ENCODE measurements at regions not wholly inside any gene's neighbourhood (a gene's known extent, or its start where the extent isn't known, plus 50 kb on each side); places are given as distances from the start of the nearest gene placed in this dataset.

DNA sequence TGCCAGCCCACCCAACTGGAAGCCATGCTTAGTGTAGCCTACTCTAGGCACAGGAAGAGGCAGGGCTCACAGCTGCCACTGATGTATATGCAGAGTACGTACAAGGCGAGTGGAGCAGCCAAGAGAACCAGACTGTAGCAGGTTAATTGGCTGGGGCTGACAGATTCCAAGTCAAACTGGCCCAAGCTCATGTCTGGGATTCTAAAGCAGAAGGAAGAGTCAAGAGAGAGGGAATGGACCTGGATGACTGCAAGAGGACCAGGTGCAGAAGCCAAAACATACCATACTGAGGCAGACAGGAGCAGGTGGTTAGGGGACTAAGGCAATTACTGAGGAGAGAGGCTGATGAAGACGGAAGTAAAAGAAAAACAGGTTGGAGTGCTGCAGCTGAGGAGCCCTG is 51.3 kb upstream of the LRRN2 start:
- TF ChIP-seq POLR2A (IDR thresholded peaks at IDR 0.05) (no peak), CTCF (IDR thresholded peaks at IDR 0.05) (no peak)

Data from uterus (tissue), 2 donors.